Coronary artery (tissue), 2 donors: ENCODE measurements at regions not wholly inside any gene's neighbourhood (a gene's known extent, or its start where the extent isn't known, plus 50 kb on each side); places are given as distances from the start of the nearest gene placed in this dataset.
"Not testable (repeated sequence)": the region's sequence is repeated elsewhere in the genome, so short reads cannot be mapped to it uniquely, and the experiment has no call there.

Source experiments
- DNase-seq: peaks from one replicate; pipeline ENCODE4 v3.0.0-alpha.2; 2017; ENCODE audit warnings: low spot score
- H3K27ac ChIP-seq, 2 donors: fragments of 200-600 bp; sonication (generic); one replicate each; pipeline ENCODE4 v1.5.1; 2016 to 2019
- H3K4me3 ChIP-seq: fragments of 200-600 bp; sonication (generic); 2 replicates; pipeline ENCODE4 v1.5.1; 2016; ENCODE audit warnings: mild to moderate bottlenecking, moderate library complexity
- TF ChIP-seq, protein P1 (sequence below): fragments of 200-600 bp; sonication (generic); IDR thresholded peaks from one replicate; pipeline ENCODE4 v1.5.1; 2019; ENCODE audit warnings: antibody characterized with exemption

DNA sequence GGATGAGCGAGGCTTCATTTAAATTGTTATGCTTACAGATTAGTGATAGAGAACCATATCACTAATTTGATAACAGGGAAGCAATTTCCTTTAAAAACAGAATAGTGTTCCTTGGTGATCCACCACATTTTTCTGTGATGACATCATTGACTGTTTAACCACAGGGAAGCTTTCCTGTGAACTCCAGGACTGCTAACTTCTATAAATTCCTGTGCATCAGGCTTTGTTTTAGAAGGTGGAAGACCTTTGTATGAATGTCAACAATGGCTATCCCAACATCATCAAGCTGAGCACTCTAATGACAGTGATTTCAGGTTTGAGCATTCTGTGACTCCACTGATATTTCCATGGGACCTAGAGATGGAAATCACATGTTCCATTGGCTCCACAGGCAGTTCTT is 177.1 kb downstream of the RMST start:
- Histone ChIP-seq H3K4me3 (no peak overlapping the region), H3K27ac (no peak overlapping the region)
- DNase-seq, result no peak
- TF ChIP-seq, protein P1, sequence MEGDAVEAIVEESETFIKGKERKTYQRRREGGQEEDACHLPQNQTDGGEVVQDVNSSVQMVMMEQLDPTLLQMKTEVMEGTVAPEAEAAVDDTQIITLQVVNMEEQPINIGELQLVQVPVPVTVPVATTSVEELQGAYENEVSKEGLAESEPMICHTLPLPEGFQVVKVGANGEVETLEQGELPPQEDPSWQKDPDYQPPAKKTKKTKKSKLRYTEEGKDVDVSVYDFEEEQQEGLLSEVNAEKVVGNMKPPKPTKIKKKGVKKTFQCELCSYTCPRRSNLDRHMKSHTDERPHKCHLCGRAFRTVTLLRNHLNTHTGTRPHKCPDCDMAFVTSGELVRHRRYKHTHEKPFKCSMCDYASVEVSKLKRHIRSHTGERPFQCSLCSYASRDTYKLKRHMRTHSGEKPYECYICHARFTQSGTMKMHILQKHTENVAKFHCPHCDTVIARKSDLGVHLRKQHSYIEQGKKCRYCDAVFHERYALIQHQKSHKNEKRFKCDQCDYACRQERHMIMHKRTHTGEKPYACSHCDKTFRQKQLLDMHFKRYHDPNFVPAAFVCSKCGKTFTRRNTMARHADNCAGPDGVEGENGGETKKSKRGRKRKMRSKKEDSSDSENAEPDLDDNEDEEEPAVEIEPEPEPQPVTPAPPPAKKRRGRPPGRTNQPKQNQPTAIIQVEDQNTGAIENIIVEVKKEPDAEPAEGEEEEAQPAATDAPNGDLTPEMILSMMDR, result no peak

DNA sequence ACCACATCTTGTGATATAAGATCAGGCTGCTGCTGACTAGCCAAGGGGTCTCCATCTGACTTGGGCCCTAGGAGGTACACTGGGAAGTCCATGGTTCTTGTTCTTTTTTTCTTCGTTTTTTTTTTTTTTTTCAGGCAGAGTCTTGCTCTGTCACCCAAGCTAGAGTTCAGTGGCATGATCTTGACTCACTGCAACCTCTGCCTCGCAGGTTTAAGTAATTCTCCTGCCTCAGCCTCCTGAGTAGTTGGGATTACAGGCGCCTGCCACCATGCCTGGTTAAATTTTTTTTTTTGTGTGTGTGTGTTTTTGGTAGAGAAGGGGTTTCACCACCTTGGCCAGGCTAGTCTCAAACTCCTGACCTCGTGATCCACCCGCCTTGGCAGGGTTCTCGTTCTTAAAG is 178.2 kb downstream of the RMST start:
- TF ChIP-seq, protein P1, result no peak
- no peak overlapping the region for H3K27ac ChIP-seq
- H3K4me3 ChIP-seq, result no peak overlapping the region
- DNase-seq, result no peak

DNA sequence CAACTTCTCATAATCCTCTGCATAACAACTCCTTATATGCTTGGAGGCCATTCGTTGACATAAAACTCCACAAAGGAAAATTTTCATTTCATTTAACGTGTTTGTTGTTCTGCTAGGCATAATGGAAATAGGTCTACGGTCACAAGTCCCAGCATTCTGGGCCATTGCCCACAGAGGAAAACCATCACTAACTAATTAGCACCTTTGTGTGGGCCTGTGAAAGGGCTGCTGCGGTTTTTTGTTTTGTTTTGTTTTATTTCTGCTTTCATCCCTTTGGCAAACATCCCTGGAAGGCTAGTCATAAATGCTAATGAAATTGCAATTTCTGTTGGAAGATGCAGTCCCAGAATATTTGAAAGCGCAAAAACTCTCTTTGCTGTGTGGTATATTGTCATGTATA is 180.3 kb downstream of the RMST start:
- H3K4me3 ChIP-seq, result no peak overlapping the region
- H3K27ac ChIP-seq, result no peak overlapping the region
- TF ChIP-seq, protein P1, result no peak
- DNase-seq, result no peak

DNA sequence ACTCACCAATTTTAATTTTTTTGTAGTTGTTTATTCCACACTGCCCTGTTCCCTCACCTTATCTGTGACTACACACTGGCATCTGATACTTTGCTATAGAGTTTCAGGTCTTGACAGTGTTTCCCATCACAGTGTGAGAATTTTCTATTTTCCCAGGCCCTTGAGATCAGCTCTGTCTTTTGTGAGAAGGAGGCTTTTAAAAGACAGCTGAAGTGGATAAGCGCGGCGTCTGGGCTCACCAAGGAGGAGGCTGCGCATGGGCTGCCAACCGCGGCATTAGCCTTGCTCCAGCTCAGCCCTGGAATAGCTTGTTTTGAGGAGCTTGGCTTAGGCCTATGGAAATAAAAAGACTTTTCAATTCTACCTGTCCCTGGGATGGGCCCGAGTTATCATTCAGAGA is 181.3 kb downstream of the RMST start:
- TF ChIP-seq, protein P1, result no peak
- no peak overlapping the region for H3K4me3 ChIP-seq
- no peak for DNase-seq

DNA sequence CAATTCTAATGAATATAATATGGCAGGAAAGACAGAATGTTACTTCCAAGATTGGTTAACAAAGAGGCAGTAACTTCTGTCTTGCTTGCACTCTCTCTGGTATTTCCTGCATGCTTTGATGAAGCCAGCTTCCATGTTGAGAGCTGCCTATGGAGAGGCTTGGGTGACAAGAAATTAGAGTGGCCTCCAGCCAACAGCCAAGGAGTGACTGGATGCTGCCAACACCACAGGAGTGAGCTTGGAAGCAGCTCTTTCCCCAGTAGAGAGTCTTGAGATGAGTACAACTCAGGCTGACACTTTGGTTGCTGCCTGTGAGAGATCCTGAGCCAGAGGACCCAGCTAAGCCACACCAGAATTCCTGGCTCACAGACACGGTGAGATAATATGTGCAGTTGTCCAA is 183.1 kb downstream of the RMST start:
- no peak for DNase-seq
- TF ChIP-seq, protein P1, result no peak
- Histone ChIP-seq H3K4me3 (no peak overlapping the region), H3K27ac (no peak overlapping the region)

More for the DNA sequence above, 181.3 kb downstream of the RMST start:
- no peak overlapping the region for H3K27ac ChIP-seq

DNA sequence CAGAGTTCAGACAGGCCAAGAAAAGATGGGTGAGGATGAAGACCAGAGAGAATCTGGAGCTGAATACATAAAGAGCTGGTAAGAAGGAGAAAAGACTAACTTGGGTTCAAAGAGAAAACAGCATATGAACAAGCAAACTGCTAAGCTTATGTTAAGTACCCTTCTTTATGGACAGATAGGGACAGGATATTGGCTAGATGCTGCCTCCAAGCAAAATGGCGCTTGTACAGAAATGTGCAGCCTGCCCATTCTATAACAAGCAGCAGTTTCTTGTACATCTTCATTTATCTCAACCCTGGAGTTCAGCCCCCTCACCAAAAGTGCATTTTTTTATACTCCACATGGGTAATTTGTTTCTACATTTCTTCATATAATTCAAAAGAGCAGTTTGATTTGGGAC is 184.5 kb downstream of the RMST start:
- Histone ChIP-seq H3K27ac (no peak overlapping the region), H3K4me3 (no peak overlapping the region)
- TF ChIP-seq, protein P1, result no peak
- DNase-seq, result no peak

DNA sequence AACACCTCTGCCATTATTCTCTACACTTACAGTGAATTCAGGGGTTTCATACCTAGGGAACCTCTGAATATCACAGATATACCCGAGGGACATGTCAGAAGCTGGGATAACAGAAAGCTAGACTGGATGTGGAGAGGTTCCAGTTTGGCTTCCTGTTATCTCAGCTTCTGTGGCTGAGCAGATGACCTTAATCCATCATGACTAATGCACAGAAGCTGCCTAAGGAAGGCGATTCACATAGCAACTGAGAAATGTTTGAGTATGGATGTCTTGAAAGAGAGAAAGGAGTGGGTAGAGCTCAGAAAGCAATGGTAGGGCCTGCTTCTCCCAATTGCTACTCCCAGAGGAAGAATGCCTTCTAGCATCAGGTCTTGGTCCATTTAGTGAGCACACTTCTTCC is 187.6 kb downstream of the RMST start:
- no peak overlapping the region for H3K27ac ChIP-seq
- no peak for DNase-seq
- no peak overlapping the region for H3K4me3 ChIP-seq
- TF ChIP-seq, protein P1, result no peak

DNA sequence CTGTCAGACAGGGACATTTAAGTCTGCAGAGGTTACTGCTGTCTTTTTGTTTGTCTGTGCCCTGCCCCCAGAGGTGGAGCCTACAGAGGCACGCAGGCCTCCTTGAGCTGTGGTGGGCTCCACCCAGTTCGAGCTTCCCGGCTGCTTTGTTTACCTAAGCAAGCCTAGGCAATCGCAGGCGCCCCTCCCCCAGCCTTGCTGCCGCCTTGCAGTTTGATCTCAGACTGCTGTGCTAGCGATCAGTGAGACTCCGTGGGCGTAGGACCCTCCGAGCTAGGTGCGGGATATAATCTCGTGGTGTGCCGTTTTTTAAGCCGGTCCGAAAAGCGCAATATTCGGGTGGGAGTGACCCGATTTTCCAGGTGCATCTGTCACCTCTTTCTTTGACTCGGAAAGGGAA is 193.9 kb downstream of the RMST start:
- not testable (repeated sequence) for DNase-seq, H3K27ac ChIP-seq, H3K4me3 ChIP-seq
